BLaER1 (cell line): ENCODE measurements at regions not wholly inside any gene's neighbourhood (a gene's known extent, or its start where the extent isn't known, plus 50 kb on each side); places are given as distances from the start of the nearest gene placed in this dataset.
"Not testable (repeated sequence)": the region's sequence is repeated elsewhere in the genome, so short reads cannot be mapped to it uniquely, and the experiment has no call there.

Experiments used
- H3K27ac ChIP-seq: shearing (Covaris generic); formaldehyde crosslinking; 2 replicates; pipeline ENCODE4 v1.8.1; 2022
- H3K27me3 ChIP-seq: shearing (Covaris generic); formaldehyde crosslinking; 2 replicates; pipeline ENCODE4 v1.8.1; 2022
- H3K36me3 ChIP-seq: shearing (Covaris generic); formaldehyde crosslinking; 2 replicates; pipeline ENCODE4 v1.8.1; 2022
- H3K4me1 ChIP-seq: shearing (Covaris generic); formaldehyde crosslinking; 2 replicates; pipeline ENCODE4 v1.8.1; 2022
- H3K4me2 ChIP-seq: shearing (Covaris generic); formaldehyde crosslinking; 2 replicates; pipeline ENCODE4 v1.8.1; 2022
- H3K4me3 ChIP-seq: shearing (Covaris generic); formaldehyde crosslinking; 2 replicates; pipeline ENCODE4 v1.8.1; 2022
- H3K9ac ChIP-seq: shearing (Covaris generic); formaldehyde crosslinking; 2 replicates; pipeline ENCODE4 v1.8.1; 2022
- H3K9me3 ChIP-seq: shearing (Covaris generic); formaldehyde crosslinking; 2 replicates; pipeline ENCODE4 v1.8.1; 2022
- H4K20me1 ChIP-seq: shearing (Covaris generic); formaldehyde crosslinking; 2 replicates; pipeline ENCODE4 v1.8.1; 2022
- Cebpa-rat ChIP-seq: shearing (Covaris generic); IDR thresholded peaks from 2 replicates; pipeline ENCODE4 v1.8.1; 2022

- Histone ChIP-seq H3K27ac (no peak overlapping the region), H3K27me3 (no peaks in the 10 kb centered on the region), H3K9ac (no peak overlapping the region), H4K20me1 (no peaks in the 10 kb centered on the region), H3K4me3 (no peak overlapping the region), H3K36me3 (no peaks in the 10 kb centered on the region), H3K4me2 (no peak overlapping the region), H3K9me3 (no peaks in the 10 kb centered on the region; the same call in 1 of the 2 replicates), H3K4me1 (peaks cover 57% of the 10 kb centered on the region)
- no peak for TF ChIP-seq Cebpa-rat
These were observed 113.5 kb downstream of the CD83 start for GRCh38 chr6:14231071-14231483.

- no peak overlapping the region for H3K9ac ChIP-seq
- no peaks in the 10 kb centered on the region for H3K36me3 ChIP-seq
- no peaks in the 10 kb centered on the region for H3K27me3 ChIP-seq
- peaks cover 58% of the 10 kb centered on the region for H3K4me1 ChIP-seq
- no peak overlapping the region for H3K4me3 ChIP-seq
- no peak overlapping the region for H3K27ac ChIP-seq
- H3K4me2 ChIP-seq: no peak overlapping the region
- no peaks in the 10 kb centered on the region for H3K9me3 ChIP-seq
- TF ChIP-seq Cebpa-rat: no peak
- H4K20me1 ChIP-seq: no peaks in the 10 kb centered on the region
These were observed 114.1 kb downstream of the CD83 start for GRCh38 chr6:14231501-14232280.

- TF ChIP-seq Cebpa-rat: no peak
- Histone ChIP-seq H3K27ac (no peak overlapping the region), H3K9me3 (no peaks in the 10 kb centered on the region), H3K9ac (no peak overlapping the region), H4K20me1 (no peaks in the 10 kb centered on the region), H3K4me2 (no peak overlapping the region), H3K36me3 (no peaks in the 10 kb centered on the region), H3K27me3 (no peaks in the 10 kb centered on the region), H3K4me1 (peaks cover 47% of the 10 kb centered on the region), H3K4me3 (no peak overlapping the region)
These were observed 115.3 kb downstream of the CD83 start for GRCh38 chr6:14232889-14233288.

- no peak overlapping the region for H3K27ac ChIP-seq
- no peaks in the 10 kb centered on the region for H3K27me3 ChIP-seq
- H3K9me3 ChIP-seq: peaks cover 11% of the 10 kb centered on the region
- no peak overlapping the region for H3K4me3 ChIP-seq
- H3K36me3 ChIP-seq: no peaks in the 10 kb centered on the region
- H3K4me1 ChIP-seq: peaks cover 32% of the 10 kb centered on the region
- TF ChIP-seq Cebpa-rat: no peak
- H3K9ac ChIP-seq: no peak overlapping the region
- no peaks in the 10 kb centered on the region for H4K20me1 ChIP-seq
- H3K4me2 ChIP-seq: peak overlapping the region; percentile 17; the same call in 1 of the 2 replicates
These were observed 118.2 kb downstream of the CD83 start for GRCh38 chr6:14235653-14236356.

- H3K9me3 ChIP-seq: peaks cover 19% of the 10 kb centered on the region
- H3K4me1 ChIP-seq: peaks cover 40% of the 10 kb centered on the region
- no peaks in the 10 kb centered on the region for H4K20me1 ChIP-seq
- H3K4me3 ChIP-seq: no peak overlapping the region
- no peaks in the 10 kb centered on the region for H3K36me3 ChIP-seq
- H3K27me3 ChIP-seq: no peaks in the 10 kb centered on the region
- H3K27ac ChIP-seq: no peak overlapping the region
- no peak for TF ChIP-seq Cebpa-rat
- no peak overlapping the region for H3K9ac ChIP-seq
- H3K4me2 ChIP-seq: no peak overlapping the region
These were observed 121.5 kb downstream of the CD83 start for GRCh38 chr6:14239097-14239496.

GRCh38 chr6:14240411-14241166 is 123.0 kb downstream of the CD83 start:
- no peak for TF ChIP-seq Cebpa-rat
- Histone ChIP-seq H3K4me3 (no peak overlapping the region), H3K27ac (no peak overlapping the region; the same call in 1 of the 2 replicates), H3K9ac (no peak overlapping the region), H3K27me3 (no peaks in the 10 kb centered on the region), H3K9me3 (peaks cover 19% of the 10 kb centered on the region), H3K36me3 (no peaks in the 10 kb centered on the region), H4K20me1 (no peaks in the 10 kb centered on the region), H3K4me1 (peaks cover 30% of the 10 kb centered on the region), H3K4me2 (peak overlapping the region; percentile 46)

GRCh38 chr6:14241255-14242070 is 123.9 kb downstream of the CD83 start:
- H4K20me1 ChIP-seq: no peaks in the 10 kb centered on the region
- peaks cover 22% of the 10 kb centered on the region for H3K4me1 ChIP-seq
- H3K9me3 ChIP-seq: peaks cover 19% of the 10 kb centered on the region
- H3K36me3 ChIP-seq: no peaks in the 10 kb centered on the region
- H3K9ac ChIP-seq: no peak overlapping the region
- peak overlapping the region; percentile 46 for H3K4me2 ChIP-seq
- no peak overlapping the region for H3K27ac ChIP-seq
- H3K27me3 ChIP-seq: no peaks in the 10 kb centered on the region
- no peak for TF ChIP-seq Cebpa-rat
- H3K4me3 ChIP-seq: no peak overlapping the region

GRCh38 chr6:14242912-14243311 is 125.3 kb downstream of the CD83 start:
- H3K4me3 ChIP-seq, H3K27me3 ChIP-seq, H4K20me1 ChIP-seq, H3K4me2 ChIP-seq, H3K27ac ChIP-seq, H3K9ac ChIP-seq, H3K36me3 ChIP-seq: not testable (repeated sequence)
- Histone ChIP-seq H3K9me3 (peaks cover 19% of the 10 kb centered on the region), H3K4me1 (peaks cover 18% of the 10 kb centered on the region)

- TF ChIP-seq Cebpa-rat: no peak
These were observed 126.0 kb downstream of the CD83 start for GRCh38 chr6:14243597-14243996.

More at GRCh38 chr6:14243597-14243996, 126.0 kb downstream of the CD83 start:
- Histone ChIP-seq H3K36me3 (no peaks in the 10 kb centered on the region), H3K4me2 (no peak overlapping the region), H3K9ac (no peak overlapping the region), H3K4me3 (no peak overlapping the region), H3K4me1 (peaks cover 18% of the 10 kb centered on the region), H3K27ac (no peak overlapping the region), H4K20me1 (no peaks in the 10 kb centered on the region), H3K27me3 (no peaks in the 10 kb centered on the region), H3K9me3 (peaks cover 12% of the 10 kb centered on the region)
